NCI-H446 treated with DMSO at 0.1 percent for 48 hours (cell line): ENCODE measurements at regions not wholly inside any gene's neighbourhood (a gene's known extent, or its start where the extent isn't known, plus 50 kb on each side); places are given as distances from the start of the nearest gene placed in this dataset.
"Not testable (repeated sequence)": the region's sequence is repeated elsewhere in the genome, so short reads cannot be mapped to it uniquely, and the experiment has no call there.

ENCODE experiments used
- DNase-seq: peaks from one replicate; lab custom pipeline; 2025; lab: John Stamatoyannopoulos, UW

DNA sequence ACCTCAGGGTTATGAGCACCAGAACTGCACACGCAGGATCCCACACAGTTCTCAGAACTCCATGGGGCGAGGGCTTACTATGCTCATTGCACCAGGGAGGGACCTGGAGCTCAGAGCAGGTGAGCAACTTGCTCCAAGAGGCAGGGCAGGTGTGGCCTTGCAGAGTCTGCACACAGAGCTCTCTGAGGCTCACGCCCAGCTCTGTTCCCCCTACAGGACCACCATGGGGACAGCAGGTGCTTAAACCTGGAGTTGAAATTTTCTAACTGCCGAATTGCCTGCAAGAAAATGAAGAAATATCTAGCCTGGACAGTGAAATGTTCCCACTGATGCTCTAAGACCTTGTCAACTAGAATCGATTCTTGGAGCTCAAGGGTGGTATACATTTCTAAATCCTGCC is 49.9 kb upstream of the MSMB start:
- DNase-seq, result not testable (repeated sequence)

DNA sequence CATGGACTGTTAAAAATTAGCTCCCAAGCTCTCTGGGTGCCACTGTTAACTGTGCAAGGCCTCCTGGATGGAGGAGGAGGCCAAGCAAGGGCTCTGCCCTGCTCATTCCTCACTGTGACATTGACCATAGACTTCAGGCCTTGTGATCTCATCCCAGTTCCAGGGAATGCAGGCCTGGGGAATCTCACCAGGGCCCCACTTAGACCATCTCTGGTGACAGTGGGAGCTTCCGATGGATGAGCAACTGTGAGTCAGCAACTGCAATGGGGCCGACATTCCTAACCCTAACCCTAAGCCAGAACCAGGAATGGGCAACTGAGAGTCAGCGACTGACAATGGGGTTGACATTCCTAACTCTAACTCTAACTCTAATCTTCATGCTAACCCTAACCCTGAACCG is 50.4 kb upstream of the MSMB start:
- DNase-seq, result no peak

DNA sequence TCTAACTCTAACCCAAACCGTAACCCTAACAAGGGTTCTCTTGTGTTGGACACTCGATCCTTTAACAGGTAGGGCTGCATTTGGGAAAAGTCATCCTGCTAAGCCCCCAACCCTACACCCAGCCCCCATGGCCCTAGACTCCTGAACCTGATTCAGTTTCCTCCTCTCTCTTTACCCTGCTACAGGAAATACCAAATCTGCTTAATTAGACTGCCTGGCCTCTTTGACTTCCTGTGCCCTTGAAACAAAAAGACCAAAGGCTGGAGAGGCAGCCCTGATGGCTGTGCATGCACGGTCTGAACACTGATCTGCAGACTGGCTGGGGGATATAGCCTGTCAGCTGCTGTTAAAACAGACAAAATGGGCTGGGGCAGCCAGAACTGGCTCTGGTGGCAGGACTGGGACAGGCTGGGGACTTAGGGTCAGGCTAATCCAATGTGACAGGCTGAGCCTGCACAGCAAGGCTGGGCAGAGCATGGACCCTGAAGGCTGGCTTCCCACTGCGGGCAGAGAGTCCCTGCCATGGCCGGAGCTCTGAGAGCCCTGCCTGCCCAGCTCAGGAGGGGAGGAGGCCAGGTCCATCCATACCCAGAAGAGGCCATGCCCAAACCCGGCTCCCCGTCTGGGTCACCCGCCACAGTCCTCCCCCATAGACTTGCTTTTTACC is 51.0 kb upstream of the MSMB start:
- DNase-seq, result no peak

DNA sequence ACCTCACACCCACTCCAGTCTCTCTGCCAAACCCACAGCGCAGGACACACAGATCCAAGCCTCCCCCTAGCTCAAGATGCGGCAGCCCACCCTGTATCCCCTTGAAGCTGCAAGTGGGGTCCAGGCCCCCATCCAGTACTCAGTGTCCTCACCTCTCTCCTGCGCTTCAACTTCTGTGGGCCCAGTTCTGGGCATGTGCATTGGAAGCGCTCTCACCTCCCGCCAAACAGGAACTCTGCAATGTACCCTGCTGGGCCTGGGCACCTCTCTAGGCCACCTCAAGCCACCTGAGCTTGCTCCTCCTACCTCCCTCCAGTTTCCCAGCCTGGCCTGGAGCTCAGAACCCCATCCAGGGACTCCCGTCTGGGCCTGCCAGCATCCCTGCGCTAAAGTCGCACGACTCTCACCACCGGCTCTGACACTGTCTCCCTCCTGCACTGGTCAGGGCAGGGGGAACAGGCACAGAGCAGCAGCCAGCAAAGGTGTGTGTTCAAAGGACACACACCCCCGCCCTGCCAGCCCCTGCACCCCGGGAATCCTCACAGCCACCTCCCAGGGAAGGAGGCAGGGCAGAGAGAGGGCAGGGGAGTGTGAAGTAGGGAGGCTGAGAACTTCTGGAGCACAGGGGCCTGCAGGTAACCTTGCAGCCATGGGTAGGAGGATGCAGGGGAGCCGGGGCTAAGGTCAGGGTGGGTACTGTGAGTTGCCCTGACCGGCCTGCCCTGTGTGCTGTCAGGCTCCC is 51.7 kb upstream of the MSMB start:
- DNase-seq, result no peak

DNA sequence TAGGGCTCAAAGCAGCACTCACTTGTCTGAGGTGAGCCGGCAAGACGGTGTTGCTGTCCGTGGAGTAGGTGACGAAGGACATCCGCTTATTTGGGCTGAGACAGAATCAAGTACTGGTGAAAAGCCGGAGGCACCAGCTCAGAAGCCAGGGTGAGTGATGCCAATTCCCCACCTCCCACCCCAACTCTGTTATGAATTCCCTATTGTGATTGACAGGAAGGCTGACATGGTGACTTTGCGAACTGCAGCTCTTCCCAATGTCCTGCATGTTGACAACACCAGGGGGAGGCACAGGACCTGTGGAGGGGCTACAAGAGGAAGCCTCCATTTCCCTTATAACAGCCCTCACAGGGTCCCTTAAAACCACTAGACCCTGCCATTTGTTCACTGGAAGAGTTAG is 52.3 kb upstream of the MSMB start:
- DNase-seq, result no peak

DNA sequence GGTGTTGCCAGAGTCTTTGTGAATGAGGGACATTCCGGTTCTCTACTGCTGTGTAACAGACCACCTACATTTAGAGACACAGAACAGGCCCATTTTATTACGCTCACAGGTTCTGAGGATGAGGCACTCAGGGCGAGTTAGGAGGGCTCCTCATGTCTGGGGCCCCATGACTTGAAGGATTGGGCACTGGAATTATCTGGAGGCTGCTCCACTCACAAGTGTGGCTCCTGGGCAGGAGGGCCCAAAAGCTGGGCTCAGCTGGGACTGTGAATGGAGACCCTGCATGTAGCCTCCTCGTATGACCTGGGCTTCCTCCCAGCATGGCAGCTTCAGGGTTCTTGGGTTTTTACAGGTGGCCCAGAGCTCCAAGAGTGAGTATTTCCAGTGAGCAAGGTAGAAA is 52.9 kb upstream of the MSMB start:
- not testable (repeated sequence) for DNase-seq

DNA sequence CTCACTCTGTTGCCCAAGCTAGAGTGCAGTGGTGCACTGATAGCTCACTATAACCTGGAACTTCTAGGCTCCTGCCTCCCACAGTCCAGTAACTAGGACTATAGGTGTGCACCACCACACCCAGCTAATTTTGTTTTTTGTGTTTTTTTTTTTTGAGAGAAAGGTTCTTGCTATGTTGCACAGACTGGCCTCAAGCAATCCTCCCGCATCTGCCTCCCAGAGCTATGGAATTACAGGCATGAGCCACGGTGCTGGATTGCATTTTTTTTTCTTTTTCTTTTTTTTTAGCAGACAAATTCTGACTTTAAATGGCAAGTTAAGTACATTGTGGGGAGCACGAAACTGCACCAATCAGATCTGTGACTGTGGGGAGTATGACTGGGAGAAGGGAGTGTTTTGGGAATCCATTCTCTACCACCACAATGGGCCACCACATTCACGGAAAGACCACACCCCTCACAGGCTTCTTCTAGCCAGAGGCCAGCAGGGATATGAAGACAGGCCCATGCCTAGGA is 58.1 kb upstream of the MSMB start:
- DNase-seq, result no peak

DNA sequence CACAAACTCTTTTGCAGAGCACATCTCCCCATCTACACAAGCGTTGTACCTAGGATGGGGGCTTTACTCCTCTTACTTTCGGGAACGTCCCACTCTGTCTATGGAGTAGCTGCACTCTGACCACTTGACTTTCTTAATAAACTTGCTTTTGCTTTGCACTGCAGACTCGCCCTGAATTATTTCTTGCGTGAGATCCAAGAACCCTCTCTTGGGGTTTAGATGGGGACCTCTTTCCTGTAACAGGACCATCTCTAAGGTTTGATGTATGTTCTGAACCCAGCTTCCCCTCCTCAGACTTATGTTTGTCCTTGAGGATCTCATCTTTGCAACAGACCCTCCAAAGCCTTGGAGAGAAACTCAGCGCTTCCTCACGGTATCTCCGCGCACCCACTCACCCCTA is 59.3 kb upstream of the MSMB start:
- DNase-seq, result not testable (repeated sequence)

DNA sequence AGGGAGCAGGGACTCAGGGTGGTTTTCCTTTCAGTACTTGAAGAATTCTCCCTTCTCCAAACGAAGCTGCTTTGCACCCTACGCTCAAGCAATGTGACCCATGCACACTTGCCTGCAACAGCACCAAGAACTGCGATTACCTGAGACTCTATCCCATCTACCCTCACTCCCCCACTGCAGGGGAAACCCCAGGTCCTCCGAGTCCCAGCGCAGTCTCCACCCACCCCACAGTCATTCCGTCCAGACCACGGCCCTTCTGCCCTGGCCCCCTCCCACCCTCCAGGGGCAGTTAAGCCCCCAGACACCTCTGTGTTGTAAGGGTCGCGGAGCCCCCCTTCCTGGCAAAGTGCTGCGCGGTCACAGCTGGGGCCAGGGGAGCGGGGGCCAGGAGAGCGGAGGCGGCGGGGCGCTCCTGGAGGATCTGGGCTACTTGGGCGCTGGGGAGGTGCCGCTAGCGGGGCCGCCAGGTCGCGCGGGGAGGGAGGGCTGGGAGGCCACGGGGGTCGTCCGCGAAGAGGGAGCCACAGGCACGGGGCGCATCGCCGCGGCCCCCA is 59.9 kb upstream of the MSMB start:
- DNase-seq, result not testable (repeated sequence)

DNA sequence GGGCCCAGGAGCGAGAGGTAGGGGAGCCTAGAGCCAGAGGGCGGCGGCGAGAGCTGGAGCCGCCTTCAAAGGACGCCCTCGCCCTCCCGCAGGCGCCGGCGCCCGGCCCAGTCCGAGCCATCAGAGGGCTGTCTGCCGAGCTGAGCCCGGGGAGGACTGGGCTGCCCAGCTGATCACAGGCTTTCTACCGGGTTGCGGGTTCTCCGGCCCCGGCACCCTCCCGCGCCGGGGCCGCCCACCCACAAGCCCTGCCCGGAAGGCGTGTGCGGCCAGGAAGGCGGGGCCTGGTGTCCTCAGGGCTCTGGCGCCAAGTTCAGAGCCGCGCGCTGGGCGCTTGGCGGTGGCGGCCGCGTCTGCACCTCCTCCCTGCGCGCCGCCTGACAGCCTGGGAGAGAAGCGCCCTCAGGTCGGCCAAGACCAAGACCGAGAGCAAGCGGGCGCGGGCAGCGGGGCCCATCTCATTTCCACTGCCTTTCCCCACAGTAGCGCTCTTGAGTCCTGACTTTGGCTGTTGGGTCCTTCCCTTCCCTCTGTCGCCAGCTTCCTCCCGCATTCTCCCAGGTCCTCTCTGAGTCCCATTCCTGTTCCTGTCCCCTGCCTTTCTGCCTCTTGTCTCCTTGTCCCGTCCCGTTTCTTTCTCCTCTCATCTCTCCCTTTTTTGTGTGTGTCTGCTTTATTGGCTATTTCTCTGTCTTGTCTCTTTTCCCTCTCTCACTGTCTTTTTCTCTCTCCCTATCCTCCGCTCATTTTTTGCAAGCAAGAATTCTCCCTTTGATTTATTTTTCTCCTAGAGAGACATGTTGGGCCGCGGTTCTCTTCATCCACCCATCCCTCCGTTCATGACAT is 60.6 kb upstream of the MSMB start:
- no peak for DNase-seq

DNA sequence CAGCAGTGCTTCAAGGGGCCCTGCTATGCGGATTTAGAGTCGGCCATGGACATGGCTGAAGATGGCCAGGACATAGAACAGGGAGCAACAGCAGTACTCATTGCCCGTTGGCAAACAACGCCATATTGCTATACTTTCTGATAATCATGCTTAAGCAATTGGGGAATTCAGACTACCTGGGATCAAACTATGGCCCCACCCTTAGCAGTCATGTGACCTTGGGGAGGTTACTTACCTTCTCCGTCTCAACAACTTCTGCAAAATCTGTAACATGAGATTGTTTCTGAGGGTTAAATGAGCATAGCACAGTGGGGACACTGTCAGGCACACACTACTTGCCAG is 62.1 kb upstream of the MSMB start:
- not testable (repeated sequence) for DNase-seq

DNA sequence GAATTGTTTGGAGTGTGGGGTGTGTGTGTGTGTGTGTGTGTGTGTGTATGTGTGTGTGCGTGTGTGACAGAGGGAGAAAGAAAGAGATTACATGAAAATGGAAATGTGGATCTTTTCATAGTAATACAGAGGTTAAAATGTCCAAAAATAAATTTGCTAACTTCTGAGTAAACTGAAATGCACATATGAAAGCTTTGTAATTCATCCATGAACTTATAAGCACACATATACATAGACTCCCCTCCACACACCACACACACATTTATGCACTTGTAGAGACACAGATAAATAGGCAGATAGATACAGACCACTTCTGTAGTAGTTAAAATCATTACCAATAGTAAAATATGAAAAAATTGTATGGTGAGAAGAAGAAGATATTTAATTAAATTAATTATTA is 108.2 kb upstream of the MSMB start:
- not testable (repeated sequence) for DNase-seq

DNA sequence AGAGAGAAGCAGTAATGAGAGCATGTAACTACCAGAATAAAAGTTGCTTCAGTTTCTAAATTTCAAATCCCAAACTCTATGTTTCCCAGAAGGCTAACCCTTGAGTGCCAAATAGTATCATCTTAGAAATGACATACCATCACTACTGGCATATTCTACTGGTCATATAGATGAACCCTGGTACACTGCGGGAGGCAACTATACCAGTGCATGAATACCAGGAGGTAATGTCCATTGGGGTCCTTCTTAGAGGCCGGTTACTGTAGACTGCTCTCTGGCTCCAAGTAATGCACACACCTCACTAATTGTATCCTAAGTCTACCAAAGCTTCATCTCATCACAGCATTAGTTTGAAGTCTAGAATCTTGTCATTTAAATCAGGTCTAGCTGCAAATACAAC is 108.6 kb upstream of the MSMB start:
- not testable (repeated sequence) for DNase-seq

DNA sequence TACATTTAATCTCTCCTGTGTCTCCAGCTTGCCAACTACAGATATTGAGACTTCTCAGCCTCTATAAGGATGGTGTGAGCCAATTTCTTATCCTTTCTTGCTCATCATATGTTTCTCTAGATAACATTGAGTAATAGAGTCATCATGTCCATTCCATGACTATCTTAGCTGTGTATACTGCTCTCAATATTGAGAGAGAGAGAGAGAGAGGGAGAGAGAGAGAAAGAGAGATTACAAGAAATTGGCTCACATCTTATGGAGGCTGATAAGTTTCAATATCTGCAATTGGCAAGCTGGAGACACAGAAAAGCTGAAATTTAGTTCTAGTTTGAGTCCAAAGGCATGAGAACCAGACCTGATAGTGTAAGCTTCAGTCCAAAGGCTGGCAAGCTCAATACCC is 110.8 kb upstream of the MSMB start:
- not testable (repeated sequence) for DNase-seq

DNA sequence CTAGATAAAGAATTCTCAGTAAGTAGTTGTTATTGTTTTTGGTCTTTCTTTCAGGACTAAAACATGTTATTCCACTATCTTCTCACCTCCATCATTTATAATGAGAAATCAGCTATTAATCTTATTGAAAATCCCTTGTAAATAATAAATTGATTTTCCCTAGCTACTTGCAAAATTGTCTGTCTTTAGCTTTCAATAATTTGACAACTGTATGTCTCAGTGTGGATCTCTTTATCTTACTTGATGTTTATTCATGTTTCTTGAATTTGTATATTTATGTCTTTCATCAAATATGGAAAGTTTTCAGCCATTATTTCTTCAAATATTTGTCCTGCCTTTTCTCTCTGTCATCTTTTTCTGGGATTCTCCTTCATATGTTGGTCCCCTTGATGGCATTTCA is 117.1 kb upstream of the ANTXRL start:
- no peak for DNase-seq

DNA sequence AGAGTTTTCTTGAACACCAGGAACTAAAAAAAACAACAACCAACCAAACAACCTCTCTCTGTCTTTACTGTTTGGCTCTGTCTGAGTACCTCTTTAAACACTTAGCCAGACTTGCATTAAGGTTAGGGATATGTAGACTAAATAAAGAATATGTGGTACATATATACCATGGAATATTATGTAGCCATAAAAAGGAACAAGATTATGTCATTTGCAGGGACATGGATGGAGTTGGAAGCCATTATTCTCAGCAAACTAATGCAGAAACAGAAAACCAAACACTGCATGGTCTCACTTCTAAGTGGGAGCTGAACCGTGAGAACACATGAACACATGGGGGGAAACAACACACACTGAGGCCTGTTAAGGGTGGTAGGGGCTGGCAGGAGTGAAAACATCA is 116.0 kb upstream of the ANTXRL start:
- DNase-seq, result no peak

DNA sequence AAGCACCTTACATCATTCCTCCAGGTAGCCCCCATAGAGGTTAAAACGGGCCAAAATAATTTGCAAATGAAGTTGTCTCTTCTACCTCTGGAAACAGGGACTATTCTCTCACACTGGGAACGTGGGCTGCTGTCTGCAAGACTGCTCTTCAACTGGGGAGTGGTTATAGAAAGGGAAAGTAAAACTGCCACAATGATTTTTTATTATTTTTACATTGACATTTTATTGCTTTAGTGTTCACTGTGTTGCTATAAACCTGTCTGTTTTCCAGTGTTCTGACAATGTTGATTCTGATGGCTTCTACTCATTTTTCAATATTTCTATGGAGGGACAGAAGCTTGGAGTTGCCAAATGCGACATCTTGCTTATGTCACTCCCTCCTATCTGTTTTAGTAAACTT is 115.1 kb upstream of the ANTXRL start:
- DNase-seq, result no peak

DNA sequence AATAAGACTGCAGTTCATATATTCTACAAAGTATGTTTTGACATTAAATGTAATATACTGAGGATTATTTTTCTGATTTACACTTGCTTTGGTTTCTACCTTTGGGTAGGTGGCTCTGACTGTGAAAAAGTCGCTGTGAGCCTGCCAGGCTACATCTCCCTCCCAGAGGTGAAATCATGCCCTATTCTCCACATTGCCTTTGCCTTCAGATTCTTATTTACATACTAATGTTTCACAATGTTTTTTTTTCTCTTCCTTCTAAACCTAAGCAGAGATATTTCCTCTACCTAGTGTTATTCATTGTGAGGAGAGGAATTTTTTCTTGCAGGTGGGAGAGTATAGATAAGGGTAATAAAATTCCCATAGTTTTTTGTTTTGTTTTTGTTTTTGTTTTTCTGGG is 111.5 kb upstream of the ANTXRL start:
- DNase-seq, result no peak

DNA sequence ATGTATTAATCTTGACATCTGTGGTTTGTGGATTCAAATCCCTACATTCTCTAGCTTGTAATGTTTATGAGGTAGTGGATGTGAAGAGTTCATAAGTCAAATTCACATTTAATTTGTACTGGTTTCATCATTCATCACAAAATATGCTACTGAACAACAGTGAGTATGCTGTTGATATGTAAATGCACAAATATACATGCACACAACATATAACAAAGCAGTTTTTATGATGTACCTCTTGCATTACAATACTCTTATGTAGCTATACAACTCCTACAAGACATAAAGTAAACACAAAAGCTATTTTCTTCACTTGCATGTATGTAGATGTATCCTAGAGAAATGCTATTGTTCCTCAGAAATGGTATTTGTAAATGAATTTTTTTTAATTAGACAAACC is 111.0 kb upstream of the ANTXRL start:
- DNase-seq, result no peak

DNA sequence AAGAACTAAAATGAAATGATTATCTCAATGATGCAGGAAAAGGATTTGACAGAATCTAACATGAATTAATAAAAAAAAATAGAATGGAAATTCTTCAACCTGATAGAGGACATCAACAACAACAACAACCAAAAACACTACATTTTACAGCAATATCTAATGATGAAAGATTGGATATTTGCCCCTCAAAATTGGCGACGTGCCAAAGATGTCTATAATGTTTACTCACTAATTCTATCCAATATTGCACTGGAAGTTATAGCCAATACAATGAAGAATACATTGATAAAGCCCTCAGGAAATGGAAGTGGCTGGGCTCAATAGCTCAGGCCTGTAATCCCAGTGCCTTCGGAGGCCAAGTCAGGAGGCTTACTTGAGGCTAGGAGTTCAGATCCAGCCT is 99.4 kb upstream of the ANTXRL start:
- not testable (repeated sequence) for DNase-seq

DNA sequence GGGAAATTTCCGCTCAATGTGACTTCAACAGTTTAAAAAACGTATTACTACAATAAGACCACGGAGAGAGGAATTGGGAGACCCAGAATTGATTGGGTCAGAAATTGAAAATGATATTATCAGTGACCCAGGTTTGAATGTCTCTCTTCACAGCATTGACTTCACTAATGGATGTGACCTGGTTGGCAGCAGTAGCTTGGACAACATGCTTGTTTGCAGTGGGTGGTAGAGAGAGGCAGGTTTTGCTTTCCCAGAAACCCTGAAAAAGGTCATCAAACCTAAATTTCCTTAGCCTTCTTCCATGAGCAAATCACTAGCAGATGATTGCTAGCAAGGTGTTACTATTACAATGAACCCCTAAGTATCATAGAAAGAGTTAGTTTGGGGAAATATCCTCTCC is 89.7 kb upstream of the ANTXRL start:
- no peak for DNase-seq

DNA sequence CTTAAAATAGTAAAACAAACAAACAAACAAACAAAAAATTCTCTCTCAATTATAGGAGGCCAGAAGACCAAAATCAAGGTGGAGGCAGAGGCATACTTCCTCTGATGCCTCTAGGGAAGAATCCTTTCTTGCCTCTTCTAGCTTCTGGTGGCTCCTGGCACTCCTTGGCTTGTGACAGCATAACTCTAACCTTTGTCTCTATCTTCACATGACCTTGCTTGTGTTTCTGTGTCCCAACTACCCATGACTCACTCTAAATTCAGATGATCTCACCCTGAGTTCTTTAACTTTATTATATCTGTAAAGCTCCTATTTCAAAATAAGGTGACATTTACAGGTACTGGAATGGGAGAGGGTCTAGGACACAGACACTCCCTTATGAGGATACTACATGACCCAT is 88.3 kb upstream of the ANTXRL start:
- no peak for DNase-seq

DNA sequence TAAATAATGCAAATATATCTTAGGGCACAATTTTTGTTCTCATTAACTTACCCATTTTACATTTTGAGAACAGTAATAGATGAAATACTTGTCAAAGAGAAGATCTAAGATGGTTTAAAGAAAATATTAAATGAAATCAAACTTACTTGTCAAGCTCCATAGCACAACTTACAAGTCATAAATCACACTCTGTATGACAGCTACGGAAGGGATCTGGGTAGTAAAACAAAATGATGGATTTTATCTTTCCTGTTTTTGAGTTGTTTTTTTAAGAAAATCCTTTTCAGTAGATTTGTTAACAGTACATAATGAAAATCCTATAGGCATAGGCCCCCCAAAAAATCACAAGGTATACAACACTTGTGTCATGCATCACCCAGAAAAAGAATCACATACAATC is 84.4 kb upstream of the ANTXRL start:
- DNase-seq, result not testable (repeated sequence)
